HEK293 (cell line): ENCODE measurements at regions not wholly inside any gene's neighbourhood (a gene's known extent, or its start where the extent isn't known, plus 50 kb on each side); places are given as distances from the start of the nearest gene placed in this dataset.

Experiments used
- CTCF ChIA-PET: fragments of 350-600 bp; formaldehyde crosslinking; extraction: SDS; loops from one replicate; lab custom pipeline; 2021; ENCODE audit warnings: antibody characterized with exemption; lab: Yijun Ruan, JAX
- POLR2A ChIA-PET: fragments of 300-600 bp; formaldehyde crosslinking; extraction: SDS; loops from one replicate; lab custom pipeline; 2020; ENCODE audit warnings: antibody characterized with exemption, inconsistent platforms; lab: Yijun Ruan, JAX
- H3K27ac ChIP-seq: fragments of 200-500 bp; sonication (Bioruptor generic); 2 replicates; pipeline ENCODE4 v1.5.1; 2014; ENCODE audit warnings: low read depth, low read length, control low read depth, inconsistent platforms; ENCODE audit errors: extremely low read depth
- H3K36me3 ChIP-seq, 2 experiments: fragments of 200-500 bp in 1 of 2; sonication (Bioruptor generic) in 1 of 2; 1 replicate in 1 of 2; 2 replicates in 1 of 2; pipeline ENCODE4 v1.5.1; 2014 to 2017; ENCODE audit warnings: inconsistent platforms in 2 of 2, low read length in 2 of 2; ENCODE audit not compliant: control insufficient read depth in 2 of 2, insufficient read depth in 1 of 2
- H3K4me1 ChIP-seq: fragments of 200-500 bp; sonication (Bioruptor generic); 2 replicates; pipeline ENCODE4 v1.5.1; 2014; ENCODE audit warnings: mild to moderate bottlenecking, low read length, inconsistent platforms; ENCODE audit not compliant: control insufficient read depth, insufficient read depth
- H3K4me3 ChIP-seq: 2 replicates; pipeline ENCODE4 v1.5.1; 2011; ENCODE audit warnings: low read depth, mild to moderate bottlenecking, control low read depth, low read length, moderate library complexity
- H3K9me3 ChIP-seq: fragments of 200-500 bp; sonication (Bioruptor generic); 2 replicates; pipeline ENCODE4 v1.5.1; 2014; ENCODE audit warnings: low read depth, low read length, inconsistent platforms; ENCODE audit not compliant: control insufficient read depth, insufficient read depth
- BCL6B ChIP-seq: fragments of 450-650 bp; formaldehyde crosslinking; IDR thresholded peaks from 2 replicates; pipeline ENCODE4 v1.5.1; 2017; ENCODE audit warnings: missing biosample characterization, missing genetic modification characterization
- HOXD13 ChIP-seq: sonication (generic); formaldehyde crosslinking; IDR thresholded peaks from 2 replicates; pipeline ENCODE4 v1.8.0; 2022; ENCODE audit warnings: missing genetic modification reagents, borderline replicate concordance
- MEIS1 ChIP-seq: sonication (generic); formaldehyde crosslinking; IDR thresholded peaks from 2 replicates; pipeline ENCODE4 v1.8.1; 2022; ENCODE audit warnings: missing genetic modification reagents, mild to moderate bottlenecking, borderline replicate concordance
- MYNN ChIP-seq: fragments of 450-650 bp; formaldehyde crosslinking; IDR thresholded peaks from 2 replicates; pipeline ENCODE4 v1.5.1; 2016; ENCODE audit warnings: missing biosample characterization, missing genetic modification characterization, borderline replicate concordance
- MZF1 ChIP-seq: fragments of 450-650 bp; formaldehyde crosslinking; IDR thresholded peaks from 2 replicates; pipeline ENCODE4 v1.5.1; 2017; ENCODE audit warnings: missing biosample characterization, missing genetic modification characterization, borderline replicate concordance
- REST ChIP-seq: fragments of 450-650 bp; formaldehyde crosslinking; IDR thresholded peaks from 2 replicates; pipeline ENCODE4 v1.5.1; 2016; ENCODE audit warnings: missing biosample characterization, missing genetic modification characterization
- SETDB1 ChIP-seq: IDR thresholded peaks from one replicate; pipeline ENCODE4 v1.6.1; 2017; ENCODE audit warnings: mild to moderate bottlenecking, low read length, moderate library complexity, mixed read lengths; ENCODE audit not compliant: insufficient read length
- SP2 ChIP-seq: fragments of 450-650 bp; formaldehyde crosslinking; IDR thresholded peaks from 2 replicates; pipeline ENCODE4 v1.5.1; 2016; ENCODE audit warnings: missing biosample characterization, missing genetic modification characterization
- ZBTB7A ChIP-seq: fragments of 450-650 bp; formaldehyde crosslinking; IDR thresholded peaks from 2 replicates; pipeline ENCODE4 v1.5.1; 2016; ENCODE audit warnings: low read depth, missing biosample characterization, missing genetic modification characterization
- ZNF121 ChIP-seq: fragments of 450-650 bp; formaldehyde crosslinking; IDR thresholded peaks from 2 replicates; pipeline ENCODE4 v1.5.1; 2016; ENCODE audit warnings: missing biosample characterization, missing genetic modification characterization
- ZNF133 ChIP-seq: fragments of 450-650 bp; formaldehyde crosslinking; IDR thresholded peaks from 2 replicates; pipeline ENCODE4 v1.5.1; 2016; ENCODE audit warnings: missing biosample characterization, missing genetic modification characterization
- ZNF324 ChIP-seq: fragments of 450-650 bp; formaldehyde crosslinking; IDR thresholded peaks from 2 replicates; pipeline ENCODE4 v1.5.1; 2016; ENCODE audit warnings: missing biosample characterization, missing genetic modification characterization
- ZNF423 ChIP-seq: fragments of 450-650 bp; formaldehyde crosslinking; IDR thresholded peaks from 2 replicates; pipeline ENCODE4 v1.5.1; 2016; ENCODE audit warnings: missing biosample characterization, missing genetic modification characterization
- ZNF544 ChIP-seq: fragments of 450-650 bp; formaldehyde crosslinking; IDR thresholded peaks from 2 replicates; pipeline ENCODE4 v1.5.0; 2017; ENCODE audit warnings: missing biosample characterization, missing genetic modification characterization
- ZNF670 ChIP-seq: fragments of 450-650 bp; formaldehyde crosslinking; IDR thresholded peaks from 2 replicates; pipeline ENCODE4 v1.5.1; 2016; ENCODE audit warnings: missing biosample characterization, missing genetic modification characterization, low read depth
- ZSCAN4 ChIP-seq: fragments of 450-650 bp; formaldehyde crosslinking; IDR thresholded peaks from 2 replicates; pipeline ENCODE4 v1.5.1; 2017; ENCODE audit warnings: missing biosample characterization, missing genetic modification characterization
- TF ChIP-seq, protein P1 (sequence below): fragments of 450-650 bp; formaldehyde crosslinking; IDR thresholded peaks from 2 replicates; pipeline ENCODE4 v1.5.1; 2016; ENCODE audit warnings: missing biosample characterization, missing genetic modification characterization
- TF ChIP-seq, protein P2 (sequence below): fragments of 450-650 bp; formaldehyde crosslinking; conservative IDR thresholded peaks from 2 replicates; pipeline ENCODE4 v1.5.1; 2016; ENCODE audit warnings: low read depth, missing biosample characterization, missing genetic modification characterization

DNA sequence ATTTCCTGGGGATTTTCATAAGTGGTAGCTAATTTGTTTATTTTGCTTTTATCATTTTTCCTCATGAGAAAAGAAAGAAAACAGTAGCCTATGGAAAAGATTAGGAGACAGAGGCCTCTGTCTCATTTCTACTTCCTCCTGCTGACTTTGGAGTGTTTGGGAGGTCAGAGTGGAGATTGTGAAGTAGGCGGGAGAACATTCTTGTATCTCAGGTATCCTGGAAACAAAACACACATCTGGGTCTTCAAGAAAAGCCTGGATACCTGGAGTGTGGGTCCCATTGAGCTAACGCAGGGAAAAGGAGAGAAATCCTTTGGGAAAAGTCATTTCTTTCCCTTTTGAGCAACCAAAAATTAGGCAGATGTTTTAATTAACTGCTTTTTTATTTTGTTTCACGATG is 161.5 kb upstream of the DMAC1 start (continued):
- TF ChIP-seq ZNF121: no peak
- no peak for TF ChIP-seq REST
- TF ChIP-seq, all 188 proteins: peak for 0

DNA sequence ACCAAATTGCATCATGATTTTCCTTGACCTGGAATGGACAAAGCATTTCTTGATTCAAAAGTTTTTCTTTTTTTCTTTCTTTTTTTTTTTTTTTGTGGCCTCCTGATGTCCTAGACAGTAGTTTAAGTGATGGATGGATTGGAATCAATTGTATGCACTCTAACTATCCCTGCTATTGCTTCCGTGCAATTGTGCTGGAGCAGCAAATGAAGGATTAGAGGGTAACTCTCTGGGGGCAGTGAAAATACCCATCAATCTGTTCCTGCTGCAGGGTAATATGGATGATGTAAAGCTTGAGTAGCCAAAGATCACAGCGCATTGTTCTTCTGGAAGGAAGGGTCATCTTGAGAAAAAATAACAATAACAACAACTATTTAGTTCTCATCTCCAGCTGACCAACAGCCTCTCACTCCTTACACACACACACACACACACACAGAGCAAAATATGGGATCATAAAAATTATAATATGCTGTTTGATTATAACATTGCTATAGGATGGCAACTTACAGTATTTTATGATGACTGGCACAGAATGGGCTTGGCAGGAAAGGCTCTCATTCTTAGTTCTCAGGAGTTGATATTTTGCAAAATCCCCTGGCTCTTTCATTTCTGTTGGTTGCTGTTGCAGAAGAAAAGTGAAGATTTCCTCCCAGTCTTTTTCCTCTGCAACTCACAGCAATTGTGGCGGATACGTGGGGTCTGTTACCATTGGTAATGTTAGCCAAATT is 160.9 kb upstream of the DMAC1 start:
- CTCF ChIA-PET: interaction anchor here (0.7 to 0.8 kb wide), 2 partner anchors 116 to 1133 kb away, joined by 3 to 4 read pairs; no protein-coding TSS in a partner anchor
- TF ChIP-seq, protein P1, sequence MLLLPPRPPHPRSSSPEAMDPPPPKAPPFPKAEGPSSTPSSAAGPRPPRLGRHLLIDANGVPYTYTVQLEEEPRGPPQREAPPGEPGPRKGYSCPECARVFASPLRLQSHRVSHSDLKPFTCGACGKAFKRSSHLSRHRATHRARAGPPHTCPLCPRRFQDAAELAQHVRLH: no peak
- no peak for TF ChIP-seq SETDB1
- no peak for TF ChIP-seq ZNF544
- no peak for TF ChIP-seq MYNN (tag by site-specific recombination)
- TF ChIP-seq MZF1 (tag by site-specific recombination): no peak
- TF ChIP-seq ZNF324 (tag by site-specific recombination): no peak
- no peak for TF ChIP-seq ZSCAN4 (tag by site-specific recombination)
- TF ChIP-seq, all 188 proteins: peak for 0
- Histone ChIP-seq H3K27ac (no peak overlapping the region), H3K36me3 (no peaks in the 10 kb centered on the region), H3K4me1 (no peaks in the 10 kb centered on the region), H3K4me3 (no peak overlapping the region), H3K9me3 (no peaks in the 10 kb centered on the region)
- POLR2A ChIA-PET: no interaction called here

- H3K9me3 ChIP-seq: no peaks in the 10 kb centered on the region
- TF ChIP-seq ZBTB7A (tag by site-specific recombination) (no peak), SP2 (tag by site-specific recombination) (no peak), MEIS1 (CRISPR knock-in tag) (no peak), ZNF670 (tag by site-specific recombination) (no peak), BCL6B (tag by site-specific recombination) (no peak), ZNF133 (tag by site-specific recombination) (no peak), HOXD13 (no peak), ZNF423 (no peak)
- TF ChIP-seq, protein P1: no peak
- TF ChIP-seq, protein P2, sequence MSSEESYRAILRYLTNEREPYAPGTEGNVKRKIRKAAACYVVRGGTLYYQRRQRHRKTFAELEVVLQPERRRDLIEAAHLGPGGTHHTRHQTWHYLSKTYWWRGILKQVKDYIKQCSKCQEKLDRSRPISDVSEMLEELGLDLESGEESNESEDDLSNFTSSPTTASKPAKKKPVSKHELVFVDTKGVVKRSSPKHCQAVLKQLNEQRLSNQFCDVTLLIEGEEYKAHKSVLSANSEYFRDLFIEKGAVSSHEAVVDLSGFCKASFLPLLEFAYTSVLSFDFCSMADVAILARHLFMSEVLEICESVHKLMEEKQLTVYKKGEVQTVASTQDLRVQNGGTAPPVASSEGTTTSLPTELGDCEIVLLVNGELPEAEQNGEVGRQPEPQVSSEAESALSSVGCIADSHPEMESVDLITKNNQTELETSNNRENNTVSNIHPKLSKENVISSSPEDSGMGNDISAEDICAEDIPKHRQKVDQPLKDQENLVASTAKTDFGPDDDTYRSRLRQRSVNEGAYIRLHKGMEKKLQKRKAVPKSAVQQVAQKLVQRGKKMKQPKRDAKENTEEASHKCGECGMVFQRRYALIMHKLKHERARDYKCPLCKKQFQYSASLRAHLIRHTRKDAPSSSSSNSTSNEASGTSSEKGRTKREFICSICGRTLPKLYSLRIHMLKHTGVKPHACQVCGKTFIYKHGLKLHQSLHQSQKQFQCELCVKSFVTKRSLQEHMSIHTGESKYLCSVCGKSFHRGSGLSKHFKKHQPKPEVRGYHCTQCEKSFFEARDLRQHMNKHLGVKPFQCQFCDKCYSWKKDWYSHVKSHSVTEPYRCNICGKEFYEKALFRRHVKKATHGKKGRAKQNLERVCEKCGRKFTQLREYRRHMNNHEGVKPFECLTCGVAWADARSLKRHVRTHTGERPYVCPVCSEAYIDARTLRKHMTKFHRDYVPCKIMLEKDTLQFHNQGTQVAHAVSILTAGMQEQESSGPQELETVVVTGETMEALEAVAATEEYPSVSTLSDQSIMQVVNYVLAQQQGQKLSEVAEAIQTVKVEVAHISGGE (tag by site-specific recombination): no peak
- H3K4me3 ChIP-seq: no peak overlapping the region
- H3K36me3 ChIP-seq: no peaks in the 10 kb centered on the region
- ChIA-PET CTCF (interaction anchor here (0.7 kb wide), 1 partner anchor 1369 kb away, joined by 4 read pairs; no protein-coding TSS in a partner anchor), POLR2A (no interaction called here)
- no peaks in the 10 kb centered on the region for H3K4me1 ChIP-seq
- no peak overlapping the region for H3K27ac ChIP-seq
Observed at GRCh38 chr9:7957803-7958202, 158.2 kb upstream of the DMAC1 start.
